H9 (cell line): ENCODE measurements at regions not wholly inside any gene's neighbourhood (a gene's known extent, or its start where the extent isn't known, plus 50 kb on each side); places are given as distances from the start of the nearest gene placed in this dataset.

ENCODE experiments used
- DNase-seq: peaks from one replicate; pipeline ENCODE4 v3.0.0-alpha.2; 2017
- H2AFZ ChIP-seq: one replicate; pipeline ENCODE4 v1.6.1; 2013; ENCODE audit warnings: mild to moderate bottlenecking, low read length, control low read depth, moderate library complexity
- H2AK5ac ChIP-seq: 2 replicates; pipeline ENCODE4 v1.6.1; 2013; ENCODE audit warnings: low read length, control low read depth, mixed read lengths; ENCODE audit not compliant: insufficient read length
- H2BK120ac ChIP-seq: one replicate; pipeline ENCODE4 v1.6.1; 2013; ENCODE audit warnings: low read depth, mild to moderate bottlenecking, low read length, control low read depth, inconsistent platforms; ENCODE audit not compliant: poor library complexity, severe bottlenecking
- H2BK12ac ChIP-seq: 2 replicates; pipeline ENCODE4 v1.6.1; 2013; ENCODE audit warnings: low read length, control low read depth, mixed read lengths, low read depth; ENCODE audit not compliant: insufficient read length
- H2BK15ac ChIP-seq: 2 replicates; pipeline ENCODE4 v1.6.1; 2013; ENCODE audit warnings: low read depth, low read length, control low read depth
- H2BK20ac ChIP-seq: one replicate; pipeline ENCODE4 v1.6.1; 2013; ENCODE audit warnings: low read depth, mild to moderate bottlenecking, low read length, control low read depth, inconsistent platforms; ENCODE audit not compliant: poor library complexity, severe bottlenecking
- H2BK5ac ChIP-seq: 2 replicates; pipeline ENCODE4 v1.6.1; 2013; ENCODE audit warnings: low read length, control low read depth, mixed read lengths; ENCODE audit not compliant: insufficient read length
- H3K14ac ChIP-seq: 2 replicates; pipeline ENCODE4 v1.6.1; 2013; ENCODE audit warnings: low read length, control low read depth; ENCODE audit not compliant: insufficient read depth
- H3K18ac ChIP-seq: 2 replicates; pipeline ENCODE4 v1.6.1; 2013; ENCODE audit warnings: low read depth, mild to moderate bottlenecking, mixed read lengths, low read length, control low read depth; ENCODE audit not compliant: insufficient read length
- H3K23ac ChIP-seq: 2 replicates; pipeline ENCODE4 v1.6.1; 2013; ENCODE audit warnings: low read length, control low read depth, mixed read lengths, low read depth; ENCODE audit not compliant: insufficient read length
- H3K23me2 ChIP-seq: 2 replicates; pipeline ENCODE4 v1.6.1; 2013; ENCODE audit warnings: low read depth, mild to moderate bottlenecking, mixed read lengths, low read length, control low read depth; ENCODE audit not compliant: insufficient read length, poor library complexity, severe bottlenecking
- H3K27ac ChIP-seq: 2 replicates; pipeline ENCODE4 v1.5.1; 2013; ENCODE audit warnings: low read length, control low read depth, mixed read lengths, low read depth; ENCODE audit not compliant: insufficient read length
- H3K27me3 ChIP-seq: 2 replicates; pipeline ENCODE4 v1.6.1; 2013; ENCODE audit warnings: low read length, control low read depth, inconsistent platforms; ENCODE audit not compliant: insufficient read depth
- H3K4ac ChIP-seq: 2 replicates; pipeline ENCODE4 v1.6.1; 2013; ENCODE audit warnings: low read depth, mild to moderate bottlenecking, control low read depth, inconsistent platforms, low read length, moderate library complexity
- H3K4me1 ChIP-seq: 2 replicates; pipeline ENCODE4 v1.6.1; 2013; ENCODE audit warnings: low read length, control low read depth, inconsistent platforms; ENCODE audit not compliant: insufficient read depth
- H3K4me2 ChIP-seq: 2 replicates; pipeline ENCODE4 v1.6.1; 2013; ENCODE audit warnings: low read length, control low read depth, mixed read lengths; ENCODE audit not compliant: insufficient read length, insufficient read depth
- H3K56ac ChIP-seq: 2 replicates; pipeline ENCODE4 v1.6.1; 2013; ENCODE audit warnings: low read depth, mild to moderate bottlenecking, mixed read lengths, low read length, control low read depth; ENCODE audit not compliant: insufficient read length
- H3K79me1 ChIP-seq: 2 replicates; pipeline ENCODE4 v1.6.1; 2013; ENCODE audit warnings: low read depth, mild to moderate bottlenecking, moderate library complexity, low read length, control low read depth, inconsistent platforms; ENCODE audit not compliant: insufficient read depth, poor library complexity, severe bottlenecking
- H3K79me2 ChIP-seq: 2 replicates; pipeline ENCODE4 v1.6.1; 2013; ENCODE audit warnings: low read length, control low read depth, inconsistent platforms; ENCODE audit not compliant: insufficient read depth
- H3K9ac ChIP-seq: 2 replicates; pipeline ENCODE4 v1.6.1; 2013; ENCODE audit warnings: low read length, control low read depth, mixed read lengths; ENCODE audit not compliant: insufficient read length; ENCODE audit errors: extremely low read depth
- H3K9me3 ChIP-seq: one replicate; pipeline ENCODE4 v1.6.1; 2013; ENCODE audit warnings: low read depth, low read length, inconsistent platforms; ENCODE audit not compliant: control insufficient read depth
- H3T11ph ChIP-seq: one replicate; pipeline ENCODE4 v1.6.1; 2013; ENCODE audit warnings: mild to moderate bottlenecking, low read length, control low read depth, inconsistent platforms
- H4K20me1 ChIP-seq: one replicate; pipeline ENCODE4 v1.6.1; 2013; ENCODE audit not compliant: control insufficient read depth, insufficient read length, insufficient read depth
- H4K5ac ChIP-seq: 2 replicates; pipeline ENCODE4 v1.6.1; 2013; ENCODE audit warnings: low read depth, mild to moderate bottlenecking, mixed read lengths, low read length, control low read depth; ENCODE audit not compliant: insufficient read length
- H4K8ac ChIP-seq: replicated peaks from 2 replicates; pipeline ENCODE4 v1.6.1; 2013; ENCODE audit warnings: low read length, control low read depth, mixed read lengths, low read depth; ENCODE audit not compliant: insufficient read length
- H4K91ac ChIP-seq: 2 replicates; pipeline ENCODE4 v1.6.1; 2013; ENCODE audit warnings: low read depth, mild to moderate bottlenecking, moderate library complexity, mixed read lengths, low read length, control low read depth; ENCODE audit not compliant: insufficient read length
- H3K27ac Mint-ChIP-seq, 3 experiments: 2 replicates in 2 of 3; 3 replicates in 1 of 3; pipeline ENCODE4 v1.8.0; 2020 to 2021; ENCODE audit warnings: mixed read lengths in 3 of 3, mild to moderate bottlenecking in 1 of 3, moderate library complexity in 1 of 3
- H3K27me3 Mint-ChIP-seq: 2 replicates; pipeline ENCODE4 v1.8.0; 2021; ENCODE audit warnings: low read depth, mild to moderate bottlenecking, moderate library complexity, mixed read lengths
- H3K36me3 Mint-ChIP-seq, 3 experiments: 2 replicates in 2 of 3; 3 replicates in 1 of 3; pipeline ENCODE4 v1.8.0; 2020 to 2021; ENCODE audit warnings: low read depth in 3 of 3, mixed read lengths in 3 of 3; ENCODE audit not compliant: insufficient read depth in 1 of 3
- H3K4me1 Mint-ChIP-seq, 2 experiments: 2 replicates each; pipeline ENCODE4 v1.8.0; 2020; ENCODE audit warnings: mixed read lengths in 2 of 2
- H3K4me3 Mint-ChIP-seq, 2 experiments: 2 replicates in 1 of 2; 3 replicates in 1 of 2; pipeline ENCODE4 v1.8.0; 2020 to 2021; ENCODE audit warnings: mild to moderate bottlenecking in 2 of 2, mixed read lengths in 2 of 2, moderate library complexity in 1 of 2
- H3K9me3 Mint-ChIP-seq, 2 experiments: 2 replicates in 1 of 2; 3 replicates in 1 of 2; pipeline ENCODE4 v1.8.0; 2020; ENCODE audit warnings: mild to moderate bottlenecking in 2 of 2, mixed read lengths in 2 of 2, moderate library complexity in 1 of 2
- WGBS: extraction: QIAGEN DNeasy Blood & Tissue Kit; methylation state at CpG from one replicate; pipeline ENCODE4 v1.1.7; 2013; ENCODE audit warnings: missing lambda C conversion rate, low lambda C conversion rate, mixed read lengths; ENCODE audit not compliant: insufficient read length; ENCODE audit errors: extremely low coverage; 5-methylcytosine and 5-hydroxymethylcytosine counted together
- TF ChIP-seq, protein P1 (sequence below): fragments of 200-600 bp; sonication (generic); conservative IDR thresholded peaks from 3 replicates; pipeline ENCODE4 v1.8.0; 2021; ENCODE audit warnings: antibody characterized with exemption, mild to moderate bottlenecking

DNA sequence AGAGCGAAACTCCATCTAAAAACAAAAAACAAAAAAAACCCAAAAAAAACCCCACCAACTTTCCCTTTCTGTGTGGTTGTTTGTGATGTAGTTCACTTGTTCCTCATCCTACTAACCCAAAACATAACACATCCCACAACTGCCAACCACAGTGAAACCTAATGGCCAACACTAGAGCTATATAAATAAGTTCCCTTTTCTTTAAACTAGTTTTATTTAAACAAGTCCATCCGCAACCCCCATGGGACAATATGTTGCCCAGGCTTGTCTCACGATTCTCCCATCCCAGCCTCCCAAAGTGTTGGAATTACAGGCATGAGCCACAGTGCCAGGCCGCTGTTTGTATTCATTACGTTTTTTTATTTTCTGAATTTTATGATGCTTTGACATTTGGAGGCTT, 71.2 kb upstream of the ADGRE5 start:
- H3K4me1 ChIP-seq = no peaks in the 10 kb centered on the region
- no peak overlapping the region for H2BK5ac ChIP-seq
- Mint-ChIP-seq H3K27ac (no peak overlapping the region), H3K27me3 (no peaks in the 10 kb centered on the region; the same call in 1 of the 2 replicates), H3K4me3 (no peak overlapping the region), H3K9me3 (no peaks in the 10 kb centered on the region), H3K36me3 (no peaks in the 10 kb centered on the region), H3K4me1 (peaks cover 0 to 3% of the 10 kb centered on the region in 2 experiments; a peak in 1 of 4 replicates)
- no peak overlapping the region for H2BK15ac ChIP-seq
- H2AFZ ChIP-seq = no peak overlapping the region
- TF ChIP-seq, protein P1, sequence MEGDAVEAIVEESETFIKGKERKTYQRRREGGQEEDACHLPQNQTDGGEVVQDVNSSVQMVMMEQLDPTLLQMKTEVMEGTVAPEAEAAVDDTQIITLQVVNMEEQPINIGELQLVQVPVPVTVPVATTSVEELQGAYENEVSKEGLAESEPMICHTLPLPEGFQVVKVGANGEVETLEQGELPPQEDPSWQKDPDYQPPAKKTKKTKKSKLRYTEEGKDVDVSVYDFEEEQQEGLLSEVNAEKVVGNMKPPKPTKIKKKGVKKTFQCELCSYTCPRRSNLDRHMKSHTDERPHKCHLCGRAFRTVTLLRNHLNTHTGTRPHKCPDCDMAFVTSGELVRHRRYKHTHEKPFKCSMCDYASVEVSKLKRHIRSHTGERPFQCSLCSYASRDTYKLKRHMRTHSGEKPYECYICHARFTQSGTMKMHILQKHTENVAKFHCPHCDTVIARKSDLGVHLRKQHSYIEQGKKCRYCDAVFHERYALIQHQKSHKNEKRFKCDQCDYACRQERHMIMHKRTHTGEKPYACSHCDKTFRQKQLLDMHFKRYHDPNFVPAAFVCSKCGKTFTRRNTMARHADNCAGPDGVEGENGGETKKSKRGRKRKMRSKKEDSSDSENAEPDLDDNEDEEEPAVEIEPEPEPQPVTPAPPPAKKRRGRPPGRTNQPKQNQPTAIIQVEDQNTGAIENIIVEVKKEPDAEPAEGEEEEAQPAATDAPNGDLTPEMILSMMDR = no peak
- H2AK5ac ChIP-seq = no peak overlapping the region
- no peaks in the 10 kb centered on the region for H4K20me1 ChIP-seq
- no peak overlapping the region for H3K14ac ChIP-seq
- H3K79me1 ChIP-seq = no peaks in the 10 kb centered on the region
- no peak for DNase-seq
- H4K5ac ChIP-seq = no peak overlapping the region
- H4K91ac ChIP-seq = no peak overlapping the region
- WGBS = no CpG with 5 or more reads among the region's 5 CpGs
- no peak overlapping the region for H3K18ac ChIP-seq
- H3K27ac ChIP-seq = no peak overlapping the region
- H3K56ac ChIP-seq = no peak overlapping the region
- H3K9ac ChIP-seq = no peak overlapping the region
- no peaks in the 10 kb centered on the region; the same call in 1 of the 2 replicates for H3K27me3 ChIP-seq
- no peak overlapping the region for H3K23ac ChIP-seq
- no peak overlapping the region for H3K4ac ChIP-seq
- no peak overlapping the region for H2BK120ac ChIP-seq
- H3T11ph ChIP-seq = no peak overlapping the region
- H3K79me2 ChIP-seq = no peaks in the 10 kb centered on the region
- no peaks in the 10 kb centered on the region for H3K9me3 ChIP-seq
- no peak overlapping the region for H4K8ac ChIP-seq
- no peak overlapping the region for H2BK12ac ChIP-seq
- H3K4me2 ChIP-seq = no peak overlapping the region
- H3K23me2 ChIP-seq = no peaks in the 10 kb centered on the region
- H2BK20ac ChIP-seq = no peak overlapping the region
